Neuronal stem cell (in vitro differentiated cells): ENCODE measurements at regions not wholly inside any gene's neighbourhood (a gene's known extent, or its start where the extent isn't known, plus 50 kb on each side); places are given as distances from the start of the nearest gene placed in this dataset.
"Not testable (repeated sequence)": the region's sequence is repeated elsewhere in the genome, so short reads cannot be mapped to it uniquely, and the experiment has no call there.

Experiments
- DNase-seq: peaks from one replicate; pipeline ENCODE4 v3.0.0-alpha.2; 2013; ENCODE audit warnings: low spot score
- H2AFZ ChIP-seq: one replicate; pipeline ENCODE4 v1.6.1; 2013; ENCODE audit warnings: mild to moderate bottlenecking, low read length, inconsistent platforms
- H2AK5ac ChIP-seq: 2 replicates; pipeline ENCODE4 v1.6.1; 2013; ENCODE audit warnings: low read depth, mild to moderate bottlenecking, inconsistent platforms, low read length, moderate library complexity, mixed read lengths
- H2BK120ac ChIP-seq: 2 replicates; pipeline ENCODE4 v1.6.1; 2013; ENCODE audit warnings: low read depth, mild to moderate bottlenecking, inconsistent platforms, low read length, moderate library complexity, mixed read lengths
- H2BK12ac ChIP-seq: one replicate; pipeline ENCODE4 v1.6.1; 2013; ENCODE audit warnings: low read length, inconsistent platforms
- H2BK15ac ChIP-seq: 2 replicates; pipeline ENCODE4 v1.6.1; 2013; ENCODE audit warnings: mild to moderate bottlenecking, low read length, inconsistent platforms, mixed read lengths
- H2BK5ac ChIP-seq: one replicate; pipeline ENCODE4 v1.6.1; 2013; ENCODE audit warnings: inconsistent platforms, mild to moderate bottlenecking, low read length, moderate library complexity
- H3K14ac ChIP-seq: one replicate; pipeline ENCODE4 v1.6.1; 2013; ENCODE audit warnings: low read length, inconsistent platforms
- H3K18ac ChIP-seq: 2 replicates; pipeline ENCODE4 v1.6.1; 2013; ENCODE audit warnings: low read length, inconsistent platforms
- H3K23ac ChIP-seq: 2 replicates; pipeline ENCODE4 v1.6.1; 2013; ENCODE audit warnings: low read depth, mild to moderate bottlenecking, mixed read lengths, low read length, inconsistent platforms; ENCODE audit not compliant: poor library complexity
- H3K27ac ChIP-seq: replicated peaks from 3 replicates; pipeline ENCODE4 v1.5.1; 2013; ENCODE audit warnings: low read length, inconsistent platforms
- H3K27me3 ChIP-seq, 3 experiments: 2 replicates each; pipeline ENCODE4 v1.6.1; 2013; ENCODE audit warnings: low read length in 3 of 3, mild to moderate bottlenecking in 2 of 3, inconsistent platforms in 1 of 3, low read depth in 1 of 3, mixed read lengths in 1 of 3, moderate library complexity in 1 of 3; ENCODE audit not compliant: control insufficient read depth in 3 of 3, insufficient read depth in 3 of 3
- H3K36me3 ChIP-seq, 2 donors: replicated peaks in 1 of 2; 2 replicates each; pipeline ENCODE4 v1.6.1; 2013; ENCODE audit warnings: low read length in 2 of 2; ENCODE audit not compliant: control insufficient read depth in 2 of 2, insufficient read depth in 2 of 2
- H3K4ac ChIP-seq: 2 replicates; pipeline ENCODE4 v1.6.1; 2013; ENCODE audit warnings: inconsistent platforms, mild to moderate bottlenecking, low read length, moderate library complexity
- H3K4me1 ChIP-seq, 2 donors: 1 replicate in 1 of 2; 2 replicates in 1 of 2; pipeline ENCODE4 v1.6.1; 2013; ENCODE audit warnings: low read length in 2 of 2, low read depth in 1 of 2; ENCODE audit not compliant: control insufficient read depth in 2 of 2, insufficient read depth in 1 of 2
- H3K4me2 ChIP-seq: one replicate; pipeline ENCODE4 v1.6.1; 2013; ENCODE audit warnings: mild to moderate bottlenecking, low read length, inconsistent platforms; ENCODE audit not compliant: insufficient read depth, poor library complexity, severe bottlenecking
- H3K4me3 ChIP-seq, 2 donors: 2 replicates each; pipeline ENCODE4 v1.5.1; 2013; ENCODE audit warnings: low read length in 2 of 2, mild to moderate bottlenecking in 2 of 2, inconsistent platforms in 1 of 2, moderate library complexity in 1 of 2
- H3K79me1 ChIP-seq: one replicate; pipeline ENCODE4 v1.6.1; 2013; ENCODE audit warnings: low read depth, mild to moderate bottlenecking, inconsistent platforms, low read length, moderate library complexity
- H3K9ac ChIP-seq: one replicate; pipeline ENCODE4 v1.6.1; 2013; ENCODE audit warnings: mild to moderate bottlenecking, low read depth, low read length, inconsistent platforms; ENCODE audit not compliant: poor library complexity
- H3K9me3 ChIP-seq, 2 donors: replicated peaks in 1 of 2; 2 replicates each; pipeline versions ENCODE3 to v1.6.1; 2013; ENCODE audit warnings: low read length in 2 of 2, mild to moderate bottlenecking in 2 of 2, inconsistent platforms in 1 of 2, low read depth in 1 of 2, mixed read lengths in 1 of 2, moderate library complexity in 1 of 2; ENCODE audit not compliant: control insufficient read depth in 2 of 2, insufficient read depth in 1 of 2
- H4K8ac ChIP-seq: one replicate; pipeline ENCODE4 v1.6.1; 2013; ENCODE audit warnings: low read depth, mild to moderate bottlenecking, inconsistent platforms, low read length, moderate library complexity
- H4K91ac ChIP-seq: one replicate; pipeline ENCODE4 v1.6.1; 2013; ENCODE audit warnings: low read length, low read depth, mild to moderate bottlenecking, inconsistent platforms; ENCODE audit not compliant: poor library complexity
- WGBS, 2 donors: extraction: QIAGEN DNeasy Blood & Tissue Kit; methylation state at CpG; one replicate each; pipeline ENCODE4 v1.1.7; 2013; ENCODE audit warnings: missing lambda C conversion rate in 2 of 2, mixed read lengths in 1 of 2; ENCODE audit not compliant: insufficient read length in 2 of 2, insufficient replicate concordance in 1 of 2; ENCODE audit errors: extremely low coverage in 2 of 2; 5-methylcytosine and 5-hydroxymethylcytosine counted together

DNA sequence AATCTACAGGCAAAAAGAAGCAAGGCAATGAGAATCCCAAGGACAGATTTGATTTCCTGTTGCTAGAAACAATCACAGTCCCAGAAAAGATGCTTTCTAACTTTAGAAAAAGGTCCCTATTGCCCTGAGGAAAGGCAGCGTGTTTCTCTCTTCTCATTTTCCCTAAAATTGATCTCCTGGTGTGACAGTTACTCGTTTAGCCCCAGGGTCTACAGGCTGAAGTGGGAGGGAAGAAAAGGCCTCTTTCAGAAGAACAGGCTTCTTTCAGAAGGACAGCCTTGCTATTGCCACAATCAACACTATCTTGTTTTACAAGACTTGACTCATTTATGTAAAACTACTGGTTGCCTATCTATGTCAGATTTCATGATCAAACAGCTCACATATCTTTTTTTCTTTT lies 121.8 kb upstream of the OR4E1 start:
- Histone ChIP-seq H3K14ac (no peak overlapping the region), H4K8ac (no peak overlapping the region), H3K18ac (no peak overlapping the region), H2BK5ac (no peak overlapping the region), H4K91ac (no peak overlapping the region), H2AK5ac (no peak overlapping the region), H2BK120ac (no peak overlapping the region), H3K79me1 (no peaks in the 10 kb centered on the region), H3K4me2 (no peak overlapping the region), H3K4ac (no peak overlapping the region), H2AFZ (no peak overlapping the region), H2BK15ac (no peak overlapping the region), H3K9me3 (peaks cover 0 to 1% of the 10 kb centered on the region in 2 donors), H3K4me1 (no peaks in the 10 kb centered on the region), H2BK12ac (no peak overlapping the region), H3K27me3 (no peaks in the 10 kb centered on the region), H3K9ac (no peak overlapping the region), H3K23ac (no peak overlapping the region), H3K36me3 (no peaks in the 10 kb centered on the region), H3K4me3 (no peak overlapping the region), H3K27ac (no peak overlapping the region)
- no peak for DNase-seq
- no CpG with 5 or more reads among the region's 2 CpGs for WGBS, 2 donors

DNA sequence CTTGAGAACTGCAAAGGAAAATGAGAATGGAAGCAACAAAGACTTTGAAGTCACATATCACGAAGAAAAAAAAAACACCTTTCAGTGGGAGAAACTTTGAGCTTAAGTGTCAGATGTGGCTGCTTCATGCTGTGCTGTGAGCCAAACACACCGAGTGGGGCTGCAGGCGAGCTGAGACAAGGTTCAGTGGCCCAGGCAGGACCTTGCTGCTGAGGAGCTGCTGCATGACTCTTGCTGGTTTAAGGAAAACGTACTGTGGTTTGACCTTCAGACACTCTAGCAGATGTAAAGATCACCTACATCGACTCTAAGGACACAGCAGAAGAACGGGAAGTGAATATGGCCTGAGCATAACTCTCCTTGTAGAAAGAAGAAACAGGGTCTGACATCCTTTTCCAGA lies 118.1 kb upstream of the OR4E1 start:
- no peak for DNase-seq
- H3K27me3 ChIP-seq = no peaks in the 10 kb centered on the region
- WGBS, 2 donors = no CpG with 5 or more reads among the region's 6 CpGs
- H2AFZ ChIP-seq = no peak overlapping the region
- no peak overlapping the region for H4K8ac ChIP-seq
- H3K4me1 ChIP-seq = no peaks in the 10 kb centered on the region
- H3K14ac ChIP-seq = no peak overlapping the region
- no peak overlapping the region for H3K27ac ChIP-seq
- no peaks in the 10 kb centered on the region for H3K79me1 ChIP-seq
- no peak overlapping the region for H3K9ac ChIP-seq
- no peak overlapping the region for H2BK15ac ChIP-seq
- no peaks in the 10 kb centered on the region for H3K36me3 ChIP-seq
- H2AK5ac ChIP-seq = no peak overlapping the region
- H2BK5ac ChIP-seq = no peak overlapping the region
- H3K4me3 ChIP-seq = no peak overlapping the region
- no peak overlapping the region for H3K23ac ChIP-seq
- no peak overlapping the region for H2BK12ac ChIP-seq
- no peak overlapping the region for H3K4ac ChIP-seq
- H4K91ac ChIP-seq = no peak overlapping the region
- H3K18ac ChIP-seq = no peak overlapping the region
- no peak overlapping the region for H3K4me2 ChIP-seq
- no peak overlapping the region for H2BK120ac ChIP-seq
- no peaks in the 10 kb centered on the region for H3K9me3 ChIP-seq

DNA sequence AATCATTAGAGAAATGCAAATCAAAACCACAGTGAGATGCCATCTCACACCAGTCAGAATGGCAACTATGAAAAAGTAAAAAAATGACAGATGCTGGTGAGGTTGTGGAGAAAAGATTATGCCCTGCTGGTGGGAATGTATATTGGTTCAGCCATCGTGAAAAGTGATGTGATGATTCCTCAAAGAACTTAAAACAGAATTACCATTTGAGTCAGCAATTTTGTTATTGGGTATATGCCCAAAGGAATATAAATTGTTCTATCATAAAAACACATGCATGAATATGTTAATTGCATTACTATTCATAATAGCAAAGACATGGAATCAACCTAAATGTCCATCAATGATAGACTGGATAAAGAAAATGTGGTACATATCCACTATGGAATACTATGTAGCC lies 115.1 kb upstream of the OR4E1 start:
- not testable (repeated sequence) for H4K8ac ChIP-seq, H3K4me1 ChIP-seq, H2AK5ac ChIP-seq, H3K4me2 ChIP-seq, H3K9ac ChIP-seq, H2BK15ac ChIP-seq, H3K79me1 ChIP-seq, H3K18ac ChIP-seq, H3K4ac ChIP-seq, H3K36me3 ChIP-seq, H3K14ac ChIP-seq, H3K27ac ChIP-seq, H3K4me3 ChIP-seq, H3K23ac ChIP-seq, H2AFZ ChIP-seq, H2BK5ac ChIP-seq, H2BK12ac ChIP-seq, H2BK120ac ChIP-seq, H4K91ac ChIP-seq, DNase-seq, H3K9me3 ChIP-seq, H3K27me3 ChIP-seq
- no CpG with 5 or more reads among the region's 1 CpG for WGBS, 2 donors

DNA sequence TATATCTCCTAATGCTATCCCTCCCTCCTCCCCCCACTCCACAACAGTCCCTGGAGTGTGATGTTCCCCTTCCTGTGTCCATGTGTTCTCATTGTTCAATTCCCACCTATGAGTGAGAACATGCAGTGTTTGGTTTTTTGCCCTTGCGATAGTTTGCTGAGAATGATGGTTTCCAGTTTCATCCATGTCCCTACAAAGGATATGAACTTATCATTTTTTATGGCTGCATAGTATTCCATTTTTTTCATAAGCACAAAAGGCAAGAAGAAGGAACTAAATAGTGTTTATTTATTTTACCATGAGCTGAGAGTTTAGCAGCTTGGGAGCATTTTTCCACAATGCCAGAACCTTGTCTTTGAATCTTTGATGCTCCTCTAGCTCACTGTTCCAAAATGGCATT lies 113.6 kb upstream of the OR4E1 start:
- H2BK5ac ChIP-seq, H3K4me3 ChIP-seq, H3K27ac ChIP-seq, H3K4me1 ChIP-seq, H2BK120ac ChIP-seq, H3K4ac ChIP-seq, H2AFZ ChIP-seq, H3K79me1 ChIP-seq, H3K9me3 ChIP-seq, H3K23ac ChIP-seq, H4K91ac ChIP-seq, H3K9ac ChIP-seq, H2BK12ac ChIP-seq, H3K27me3 ChIP-seq, H2BK15ac ChIP-seq, H3K4me2 ChIP-seq, H3K14ac ChIP-seq, H3K36me3 ChIP-seq, H4K8ac ChIP-seq, H2AK5ac ChIP-seq, H3K18ac ChIP-seq, DNase-seq: not testable (repeated sequence)
- WGBS, 2 donors = no CpG with 5 or more reads among the region's 1 CpG
